Hepatocyte (in vitro differentiated cells): ENCODE measurements at regions not wholly inside any gene's neighbourhood (a gene's known extent, or its start where the extent isn't known, plus 50 kb on each side); places are given as distances from the start of the nearest gene placed in this dataset.

Experiments
- DNase-seq: peaks from one replicate; pipeline ENCODE4 v3.0.0-alpha.2; 2016; ENCODE audit warnings: low spot score
- H2AFZ ChIP-seq: fragments of 200-600 bp; sonication (generic); 2 replicates; pipeline ENCODE4 v1.6.0; 2016; ENCODE audit warnings: antibody characterized with exemption, mild to moderate bottlenecking
- H3K27ac ChIP-seq: fragments of 200-600 bp; sonication (generic); 2 replicates; pipeline ENCODE4 v1.5.1; 2016; ENCODE audit warnings: mild to moderate bottlenecking
- H3K27me3 ChIP-seq: fragments of 200-600 bp; sonication (generic); 2 replicates; pipeline ENCODE4 v1.6.1; 2016
- H3K36me3 ChIP-seq: fragments of 200-600 bp; sonication (generic); replicated peaks from 2 replicates; pipeline ENCODE4 v1.5.1; 2016; ENCODE audit warnings: low read depth; ENCODE audit not compliant: insufficient read depth
- H3K4me1 ChIP-seq: fragments of 200-600 bp; sonication (generic); 2 replicates; pipeline ENCODE4 v1.5.1; 2016; ENCODE audit warnings: mild to moderate bottlenecking, moderate library complexity; ENCODE audit not compliant: insufficient read depth
- H3K4me2 ChIP-seq: fragments of 200-600 bp; sonication (generic); 2 replicates; pipeline ENCODE4 v1.6.0; 2016
- H3K4me3 ChIP-seq: fragments of 200-600 bp; sonication (generic); 2 replicates; pipeline ENCODE4 v1.5.1; 2016; ENCODE audit warnings: mild to moderate bottlenecking
- H3K79me2 ChIP-seq: fragments of 200-600 bp; sonication (generic); 2 replicates; pipeline ENCODE4 v1.6.0; 2017; ENCODE audit warnings: mild to moderate bottlenecking
- H3K9me2 ChIP-seq: fragments of 200-600 bp; sonication (generic); replicated peaks from 2 replicates; pipeline ENCODE4 v1.6.0; 2017; ENCODE audit warnings: mild to moderate bottlenecking; ENCODE audit not compliant: insufficient read depth
- H3K9me3 ChIP-seq: fragments of 200-600 bp; sonication (generic); 2 replicates; pipeline ENCODE4 v1.5.1; 2016; ENCODE audit warnings: low read depth, mild to moderate bottlenecking
- H4K20me1 ChIP-seq: fragments of 200-600 bp; sonication (generic); 2 replicates; pipeline ENCODE4 v1.6.0; 2016; ENCODE audit warnings: mild to moderate bottlenecking; ENCODE audit not compliant: insufficient read depth, poor library complexity, severe bottlenecking
- EZH2 ChIP-seq: fragments of 200-600 bp; sonication (generic); IDR thresholded peaks from 2 replicates; pipeline ENCODE4 v1.6.1; 2016; ENCODE audit warnings: antibody characterized with exemption, mild to moderate bottlenecking, borderline replicate concordance
- EZH2phosphoT487 ChIP-seq: fragments of 200-600 bp; sonication (generic); IDR thresholded peaks from one replicate; pipeline ENCODE4 v1.6.1; 2018; ENCODE audit warnings: antibody characterized with exemption, mild to moderate bottlenecking, low read depth, moderate library complexity; ENCODE audit not compliant: unreplicated experiment, severe bottlenecking
- WGBS: methylation state at CpG from one replicate; pipeline ENCODE4 v1.1.6; 2016; ENCODE audit warnings: low lambda C conversion rate; ENCODE audit errors: missing lambda C conversion rate; 5-methylcytosine and 5-hydroxymethylcytosine counted together
- TF ChIP-seq, protein P1 (sequence below): fragments of 200-600 bp; sonication (generic); IDR thresholded peaks from 2 replicates; pipeline ENCODE4 v1.5.1; 2016; ENCODE audit warnings: antibody characterized with exemption, mild to moderate bottlenecking; ENCODE audit not compliant: poor library complexity

DNA sequence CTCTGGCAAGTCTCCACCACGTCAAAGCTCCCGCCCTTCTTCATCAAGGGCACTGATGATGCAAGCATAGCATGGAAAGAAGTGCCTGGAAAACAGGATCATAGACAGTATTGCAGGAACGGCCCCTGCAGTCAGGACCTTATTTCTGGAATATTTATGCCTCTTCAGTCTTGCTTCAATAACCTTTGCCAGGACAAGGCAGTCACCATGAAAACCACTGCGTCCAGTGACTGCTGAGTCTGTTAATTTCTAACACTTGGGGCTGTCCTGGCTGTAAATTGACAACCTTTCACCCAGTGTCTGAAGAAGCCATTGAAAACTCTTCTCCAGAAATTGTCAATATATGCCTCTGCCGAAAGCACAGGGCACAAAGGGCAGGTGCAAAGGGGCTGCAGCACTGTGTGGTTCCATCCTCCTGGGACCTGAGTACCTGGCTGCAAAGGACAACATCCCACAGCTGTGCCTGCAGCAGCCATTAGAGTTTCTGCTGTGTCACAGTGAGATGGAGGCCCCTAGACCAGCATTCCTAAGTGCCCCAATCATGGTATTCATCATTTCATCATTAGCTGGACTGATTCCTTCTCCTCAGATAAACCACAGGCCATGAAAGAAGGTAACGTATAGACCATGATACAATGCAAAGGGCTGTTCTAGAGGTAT is 819.6 kb downstream of the RNF144A start:
- Histone ChIP-seq H3K9me3 (no peaks in the 10 kb centered on the region), H4K20me1 (no peaks in the 10 kb centered on the region), H3K4me1 (no peaks in the 10 kb centered on the region), H3K36me3 (no peaks in the 10 kb centered on the region), H3K4me2 (no peak overlapping the region), H3K4me3 (no peak overlapping the region), H3K27ac (no peak overlapping the region), H3K79me2 (no peaks in the 10 kb centered on the region), H2AFZ (no peak overlapping the region), H3K27me3 (no peaks in the 10 kb centered on the region), H3K9me2 (no peaks in the 10 kb centered on the region)
- TF ChIP-seq EZH2phosphoT487 (no peak), EZH2 (no peak)
- TF ChIP-seq, protein P1, sequence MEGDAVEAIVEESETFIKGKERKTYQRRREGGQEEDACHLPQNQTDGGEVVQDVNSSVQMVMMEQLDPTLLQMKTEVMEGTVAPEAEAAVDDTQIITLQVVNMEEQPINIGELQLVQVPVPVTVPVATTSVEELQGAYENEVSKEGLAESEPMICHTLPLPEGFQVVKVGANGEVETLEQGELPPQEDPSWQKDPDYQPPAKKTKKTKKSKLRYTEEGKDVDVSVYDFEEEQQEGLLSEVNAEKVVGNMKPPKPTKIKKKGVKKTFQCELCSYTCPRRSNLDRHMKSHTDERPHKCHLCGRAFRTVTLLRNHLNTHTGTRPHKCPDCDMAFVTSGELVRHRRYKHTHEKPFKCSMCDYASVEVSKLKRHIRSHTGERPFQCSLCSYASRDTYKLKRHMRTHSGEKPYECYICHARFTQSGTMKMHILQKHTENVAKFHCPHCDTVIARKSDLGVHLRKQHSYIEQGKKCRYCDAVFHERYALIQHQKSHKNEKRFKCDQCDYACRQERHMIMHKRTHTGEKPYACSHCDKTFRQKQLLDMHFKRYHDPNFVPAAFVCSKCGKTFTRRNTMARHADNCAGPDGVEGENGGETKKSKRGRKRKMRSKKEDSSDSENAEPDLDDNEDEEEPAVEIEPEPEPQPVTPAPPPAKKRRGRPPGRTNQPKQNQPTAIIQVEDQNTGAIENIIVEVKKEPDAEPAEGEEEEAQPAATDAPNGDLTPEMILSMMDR = no peak
- no peak for DNase-seq
- WGBS = 43% methylated on average over 6 of the region's 6 CpGs

DNA sequence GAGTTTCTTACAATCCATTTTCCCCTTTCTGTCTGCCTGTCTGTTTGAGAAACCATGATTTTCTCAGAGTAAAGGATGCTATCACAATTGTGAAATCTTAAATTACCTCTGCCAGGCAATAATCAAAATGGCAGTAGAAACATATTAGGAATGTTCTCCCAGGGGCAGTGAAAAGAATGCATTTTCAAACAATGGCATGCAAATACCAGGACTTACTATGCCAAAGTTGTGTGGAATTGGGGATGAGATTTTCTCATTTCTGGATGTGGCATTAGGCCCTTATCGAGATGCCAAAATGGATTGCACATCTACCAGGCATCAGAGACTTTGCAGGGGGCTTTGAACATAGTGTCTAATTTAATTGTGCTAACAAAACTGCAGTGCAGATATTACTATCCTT is 821.4 kb downstream of the RNF144A start:
- no peak overlapping the region for H3K4me3 ChIP-seq
- DNase-seq = no peak
- H3K4me1 ChIP-seq = no peaks in the 10 kb centered on the region
- H3K27ac ChIP-seq = no peak overlapping the region
- no peaks in the 10 kb centered on the region for H3K9me2 ChIP-seq
- H3K9me3 ChIP-seq = no peaks in the 10 kb centered on the region
- H3K36me3 ChIP-seq = no peaks in the 10 kb centered on the region
- no peak overlapping the region for H3K4me2 ChIP-seq
- TF ChIP-seq EZH2phosphoT487 = no peak
- no peak for TF ChIP-seq EZH2
- TF ChIP-seq, protein P1 = no peak
- no peaks in the 10 kb centered on the region for H3K27me3 ChIP-seq
- H3K79me2 ChIP-seq = no peaks in the 10 kb centered on the region
- H2AFZ ChIP-seq = no peak overlapping the region
- WGBS = 95% methylated on average over 1 of the region's 1 CpG
- H4K20me1 ChIP-seq = no peaks in the 10 kb centered on the region

DNA sequence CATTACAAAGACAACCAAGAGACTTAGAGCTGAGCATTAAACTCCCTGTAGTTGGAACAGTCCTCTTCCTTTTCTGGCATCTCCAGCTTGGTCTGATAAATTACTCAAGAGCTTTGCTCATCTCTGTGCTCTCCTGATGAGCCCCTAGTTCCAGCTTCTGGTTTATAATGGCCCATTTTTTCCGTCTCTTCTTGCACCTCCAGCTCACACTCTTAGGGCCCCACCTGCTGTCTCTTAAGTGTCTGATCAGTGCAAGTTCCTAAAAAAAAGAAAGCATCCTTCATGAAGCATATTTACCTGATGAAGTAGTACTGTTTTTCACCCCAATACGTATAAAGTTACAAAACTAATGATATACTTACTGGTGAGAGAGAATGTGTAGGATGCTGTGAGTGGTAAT is 822.9 kb downstream of the RNF144A start:
- Histone ChIP-seq H3K4me3 (no peak overlapping the region), H3K27ac (no peak overlapping the region), H3K4me2 (no peak overlapping the region), H3K9me2 (no peaks in the 10 kb centered on the region), H3K36me3 (no peaks in the 10 kb centered on the region), H2AFZ (no peak overlapping the region), H4K20me1 (no peaks in the 10 kb centered on the region), H3K79me2 (no peaks in the 10 kb centered on the region), H3K4me1 (no peaks in the 10 kb centered on the region), H3K27me3 (no peaks in the 10 kb centered on the region), H3K9me3 (no peaks in the 10 kb centered on the region)
- no peak for DNase-seq
- no peak for TF ChIP-seq EZH2phosphoT487
- TF ChIP-seq, protein P1 = no peak
- no peak for TF ChIP-seq EZH2
- WGBS = 95% methylated on average over 2 of the region's 2 CpGs
